Stomach (tissue), 4 donors: ENCODE measurements at regions not wholly inside any gene's neighbourhood (a gene's known extent, or its start where the extent isn't known, plus 50 kb on each side); places are given as distances from the start of the nearest gene placed in this dataset.

Source experiments
- EP300 ChIP-seq: sonication (generic); formaldehyde crosslinking; IDR thresholded peaks from one replicate; pipeline ENCODE4 v1.6.1; 2017; ENCODE audit warnings: antibody characterized with exemption
- POLR2A ChIP-seq, 4 donors: fragments of 450-650 bp; IDR thresholded peaks; one replicate each; pipeline ENCODE4 v1.6.1; 2016; ENCODE audit warnings: antibody characterized with exemption in 4 of 4, control low read depth in 2 of 4, mild to moderate bottlenecking in 1 of 4, moderate library complexity in 1 of 4
- POLR2AphosphoS5 ChIP-seq, 3 donors: sonication (generic); formaldehyde crosslinking; IDR thresholded peaks; one replicate each; pipeline ENCODE4 v1.6.1; 2016; ENCODE audit warnings: antibody characterized with exemption in 3 of 3
- TF ChIP-seq, protein P1 (sequence below), 7 experiments: fragments of 450-650 bp in 4 of 7; fragments of 200-600 bp in 3 of 7; sonication (generic) in 3 of 7; IDR thresholded peaks; one replicate each; pipeline ENCODE4 v1.5.1; 2016 to 2019; ENCODE audit warnings: antibody characterized with exemption in 7 of 7, control low read depth in 2 of 7, mild to moderate bottlenecking in 1 of 7

DNA sequence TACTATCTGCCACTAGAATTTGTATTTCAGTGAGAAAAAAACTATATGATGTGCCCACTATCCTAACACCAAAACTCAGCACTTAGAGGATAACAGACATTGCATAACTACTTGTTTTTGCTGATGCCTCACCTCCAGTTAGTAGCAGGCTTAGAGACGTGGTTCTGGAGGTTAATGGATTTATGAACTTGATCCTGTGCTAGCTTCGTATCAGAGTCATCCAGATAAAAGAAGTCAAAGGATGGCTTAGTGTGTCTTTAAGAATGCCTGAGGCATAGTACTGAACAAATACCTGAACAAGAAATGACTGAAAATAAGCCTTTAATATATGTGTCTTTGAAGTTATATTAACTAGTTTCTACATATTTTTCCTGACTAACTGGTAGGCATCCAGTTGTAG lies 414.9 kb upstream of the PTCHD4 start:
- no peak for TF ChIP-seq EP300
- TF ChIP-seq POLR2A (IDR thresholded peaks at IDR 0.05) = no peak
- TF ChIP-seq, protein P1, sequence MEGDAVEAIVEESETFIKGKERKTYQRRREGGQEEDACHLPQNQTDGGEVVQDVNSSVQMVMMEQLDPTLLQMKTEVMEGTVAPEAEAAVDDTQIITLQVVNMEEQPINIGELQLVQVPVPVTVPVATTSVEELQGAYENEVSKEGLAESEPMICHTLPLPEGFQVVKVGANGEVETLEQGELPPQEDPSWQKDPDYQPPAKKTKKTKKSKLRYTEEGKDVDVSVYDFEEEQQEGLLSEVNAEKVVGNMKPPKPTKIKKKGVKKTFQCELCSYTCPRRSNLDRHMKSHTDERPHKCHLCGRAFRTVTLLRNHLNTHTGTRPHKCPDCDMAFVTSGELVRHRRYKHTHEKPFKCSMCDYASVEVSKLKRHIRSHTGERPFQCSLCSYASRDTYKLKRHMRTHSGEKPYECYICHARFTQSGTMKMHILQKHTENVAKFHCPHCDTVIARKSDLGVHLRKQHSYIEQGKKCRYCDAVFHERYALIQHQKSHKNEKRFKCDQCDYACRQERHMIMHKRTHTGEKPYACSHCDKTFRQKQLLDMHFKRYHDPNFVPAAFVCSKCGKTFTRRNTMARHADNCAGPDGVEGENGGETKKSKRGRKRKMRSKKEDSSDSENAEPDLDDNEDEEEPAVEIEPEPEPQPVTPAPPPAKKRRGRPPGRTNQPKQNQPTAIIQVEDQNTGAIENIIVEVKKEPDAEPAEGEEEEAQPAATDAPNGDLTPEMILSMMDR (IDR thresholded peaks at IDR 0.05) = no peak
- no peak for TF ChIP-seq POLR2AphosphoS5 (IDR thresholded peaks at IDR 0.05)
